Omental fat pad (tissue), 3 donors: ENCODE measurements at regions not wholly inside any gene's neighbourhood (a gene's known extent, or its start where the extent isn't known, plus 50 kb on each side); places are given as distances from the start of the nearest gene placed in this dataset.

Experiments
- ATAC-seq: fragments of 150-250 bp; one replicate; pipeline ENCODE4 v1.9.1; 2016; ENCODE audit warnings: mild to moderate bottlenecking, moderate library complexity; ENCODE audit not compliant: low FRiP score
- DNase-seq: peaks from one replicate; pipeline ENCODE4 v3.0.0-alpha.2; 2019; ENCODE audit warnings: low spot score
- CTCF ChIP-seq, 3 donors: fragments of 450-650 bp; IDR thresholded peaks; one replicate each; pipeline ENCODE4 v1.5.1; 2016 to 2017; ENCODE audit warnings: antibody characterized with exemption in 3 of 3, mild to moderate bottlenecking in 3 of 3, moderate library complexity in 2 of 3

GRCh38 chr5:164301136-164301535 lies 795.7 kb downstream of the MAT2B start:
- no peak for TF ChIP-seq CTCF (IDR thresholded peaks at IDR 0.05)
- DNase-seq (no peak), ATAC-seq (no peak)

- DNase-seq: no peak
- no peak for TF ChIP-seq CTCF (IDR thresholded peaks at IDR 0.05)
- no peak for ATAC-seq
These were observed 796.3 kb downstream of the MAT2B start for GRCh38 chr5:164301708-164302107.

- no peak for TF ChIP-seq CTCF (IDR thresholded peaks at IDR 0.05)
- no peak for DNase-seq
- ATAC-seq: no peak
These were observed 797.3 kb downstream of the MAT2B start for GRCh38 chr5:164302533-164303235.

GRCh38 chr5:164303646-164304215 lies 798.3 kb downstream of the MAT2B start:
- DNase-seq (no peak), ATAC-seq (no peak)
- no peak for TF ChIP-seq CTCF (IDR thresholded peaks at IDR 0.05)

- ATAC-seq (no peak), DNase-seq (no peak)
- TF ChIP-seq CTCF (IDR thresholded peaks at IDR 0.05): no peak
These were observed 801.2 kb downstream of the MAT2B start for GRCh38 chr5:164306662-164307061.

GRCh38 chr5:164312801-164313200 lies 807.4 kb downstream of the MAT2B start:
- DNase-seq: no peak
- TF ChIP-seq CTCF (IDR thresholded peaks at IDR 0.05): no peak
- no peak for ATAC-seq

GRCh38 chr5:164317676-164318075 lies 812.3 kb downstream of the MAT2B start:
- DNase-seq (no peak), ATAC-seq (no peak)
- no peak for TF ChIP-seq CTCF (IDR thresholded peaks at IDR 0.05)
